GM18868 (cell line): ENCODE measurements at regions not wholly inside any gene's neighbourhood (a gene's known extent, or its start where the extent isn't known, plus 50 kb on each side); places are given as distances from the start of the nearest gene placed in this dataset.

Experiments
- ATAC-seq: cut with Tn5 transposase; IDR thresholded peaks from one replicate; pipeline ENCODE4 v1.9.1; 2021; ENCODE audit warnings: mild to moderate bottlenecking, moderate library complexity; ENCODE audit not compliant: unreplicated experiment

- no peak for ATAC-seq
These were observed 324.9 kb downstream of the CCDC85A start for GRCh38 chr2:56508662-56509061.

GRCh38 chr2:56510610-56511009 is 326.8 kb downstream of the CCDC85A start:
- no peak for ATAC-seq

- ATAC-seq, result no peak
These were observed 331.6 kb downstream of the CCDC85A start for GRCh38 chr2:56515399-56515798.

- ATAC-seq, result no peak
These were observed 336.0 kb downstream of the CCDC85A start for GRCh38 chr2:56519806-56520205.

- ATAC-seq, result no peak
These were observed 338.9 kb downstream of the CCDC85A start for GRCh38 chr2:56522605-56523089.

- no peak for ATAC-seq
These were observed 340.0 kb downstream of the CCDC85A start for GRCh38 chr2:56523816-56524215.

- no peak for ATAC-seq
These were observed 348.1 kb downstream of the CCDC85A start for GRCh38 chr2:56531668-56532420.

GRCh38 chr2:56534321-56534720 is 350.5 kb downstream of the CCDC85A start:
- no peak for ATAC-seq

- ATAC-seq, result no peak
These were observed 354.0 kb downstream of the CCDC85A start for GRCh38 chr2:56537756-56538155.

- ATAC-seq, result no peak
These were observed 355.8 kb downstream of the CCDC85A start for GRCh38 chr2:56539618-56540017.

- no peak for ATAC-seq
These were observed 356.7 kb downstream of the CCDC85A start for GRCh38 chr2:56540467-56540866.

GRCh38 chr2:56540916-56541315 is 357.1 kb downstream of the CCDC85A start:
- no peak for ATAC-seq

GRCh38 chr2:56542213-56542612 is 358.4 kb downstream of the CCDC85A start:
- ATAC-seq, result no peak

GRCh38 chr2:56565143-56565542 is 381.4 kb downstream of the CCDC85A start:
- no peak for ATAC-seq

GRCh38 chr2:56571074-56571473 is 387.3 kb downstream of the CCDC85A start:
- ATAC-seq, result no peak

- ATAC-seq, result no peak
These were observed 392.2 kb downstream of the CCDC85A start for GRCh38 chr2:56576001-56576400.

GRCh38 chr2:56580242-56580641 is 396.5 kb downstream of the CCDC85A start:
- no peak for ATAC-seq

- no peak for ATAC-seq
These were observed 398.8 kb downstream of the CCDC85A start for GRCh38 chr2:56582570-56582969.

GRCh38 chr2:56583796-56584315 is 400.1 kb downstream of the CCDC85A start:
- ATAC-seq, result no peak

- no peak for ATAC-seq
These were observed 403.7 kb downstream of the CCDC85A start for GRCh38 chr2:56587456-56587855.

GRCh38 chr2:56589194-56589593 is 405.4 kb downstream of the CCDC85A start:
- no peak for ATAC-seq

- no peak for ATAC-seq
These were observed 406.0 kb downstream of the CCDC85A start for GRCh38 chr2:56589835-56590234.

GRCh38 chr2:56590611-56591010 is 406.8 kb downstream of the CCDC85A start:
- no peak for ATAC-seq
